ENCODE measurements at regions not wholly inside any gene's neighbourhood (a gene's known extent, or its start where the extent isn't known, plus 50 kb on each side); places are given as distances from the start of the nearest gene placed in this dataset.

GRCh38 chr5:171521219-171521633 lies 101.8 kb downstream of the FGF18 start:
- Histone ChIP-seq H3K36me3 (ENCODE audit: control insufficient read depth, insufficient read depth, low read length) (no peaks in the 10 kb centered on the region), H3K27me3 (ENCODE audit: control insufficient read depth, insufficient read depth, low read length) (no peaks in the 10 kb centered on the region), H3K4me3 (ENCODE audit: low read depth, low read length) (no peak overlapping the region)
- no peak for TF ChIP-seq CTCF (IDR thresholded peaks at IDR 0.05; ENCODE audit: insufficient read depth, low read length, severe bottlenecking)
- peak; percentile 88 for DNase-seq (ENCODE audit: low read depth)
- no peak for FAIRE-seq

GRCh38 chr5:171521679-171522078 lies 102.2 kb downstream of the FGF18 start:
- FAIRE-seq: peak; percentile 7

GRCh38 chr5:171523781-171524180 lies 104.3 kb downstream of the FGF18 start:
- Histone ChIP-seq H3K36me3 (ENCODE audit: control insufficient read depth, insufficient read depth, low read length) (no peaks in the 10 kb centered on the region), H3K4me3 (ENCODE audit: low read depth, low read length) (no peak overlapping the region), H3K27me3 (ENCODE audit: control insufficient read depth, insufficient read depth, low read length) (no peaks in the 10 kb centered on the region)
- DNase-seq (ENCODE audit: low read depth): no peak
- TF ChIP-seq CTCF (IDR thresholded peaks at IDR 0.05; ENCODE audit: insufficient read depth, low read length, severe bottlenecking): no peak
- FAIRE-seq: no peak

More at GRCh38 chr5:171521679-171522078, 102.2 kb downstream of the FGF18 start:
- no peaks in the 10 kb centered on the region for H3K27me3 ChIP-seq (ENCODE audit: control insufficient read depth, insufficient read depth, low read length)
- no peaks in the 10 kb centered on the region for H3K36me3 ChIP-seq (ENCODE audit: control insufficient read depth, insufficient read depth, low read length)
- no peak overlapping the region for H3K4me3 ChIP-seq (ENCODE audit: low read depth, low read length)
- DNase-seq (ENCODE audit: low read depth): no peak
- TF ChIP-seq CTCF (IDR thresholded peaks at IDR 0.05; ENCODE audit: insufficient read depth, low read length, severe bottlenecking): no peak

- DNase-seq (ENCODE audit: low read depth) (no peak), FAIRE-seq (no peak)
- no peak for TF ChIP-seq CTCF (IDR thresholded peaks at IDR 0.05; ENCODE audit: insufficient read depth, low read length, severe bottlenecking)
- H3K4me3 ChIP-seq (ENCODE audit: low read depth, low read length): no peak overlapping the region
- H3K36me3 ChIP-seq (ENCODE audit: control insufficient read depth, insufficient read depth, low read length): no peaks in the 10 kb centered on the region
- no peaks in the 10 kb centered on the region for H3K27me3 ChIP-seq (ENCODE audit: control insufficient read depth, insufficient read depth, low read length)
These were observed 105.0 kb downstream of the FGF18 start for GRCh38 chr5:171524466-171524865.

- DNase-seq (ENCODE audit: low read depth): no peak
- Histone ChIP-seq H3K4me3 (ENCODE audit: low read depth, low read length) (no peak overlapping the region), H3K36me3 (ENCODE audit: control insufficient read depth, insufficient read depth, low read length) (no peaks in the 10 kb centered on the region), H3K27me3 (ENCODE audit: control insufficient read depth, insufficient read depth, low read length) (no peaks in the 10 kb centered on the region)
- TF ChIP-seq CTCF (IDR thresholded peaks at IDR 0.05; ENCODE audit: insufficient read depth, low read length, severe bottlenecking): no peak
- no peak for FAIRE-seq
These were observed 105.6 kb downstream of the FGF18 start for GRCh38 chr5:171525085-171525484.

- no peak overlapping the region for H3K4me3 ChIP-seq (ENCODE audit: low read depth, low read length)
- no peaks in the 10 kb centered on the region for H3K27me3 ChIP-seq (ENCODE audit: control insufficient read depth, insufficient read depth, low read length)
- no peak for DNase-seq (ENCODE audit: low read depth)
- no peak for TF ChIP-seq CTCF (IDR thresholded peaks at IDR 0.05; ENCODE audit: insufficient read depth, low read length, severe bottlenecking)
- no peak for FAIRE-seq
- H3K36me3 ChIP-seq (ENCODE audit: control insufficient read depth, insufficient read depth, low read length): no peaks in the 10 kb centered on the region
These were observed 108.6 kb downstream of the FGF18 start for GRCh38 chr5:171528036-171528435.

Measured in bronchial epithelial cell (primary cell).